K562 (cell line): ENCODE measurements at regions not wholly inside any gene's neighbourhood (a gene's known extent, or its start where the extent isn't known, plus 50 kb on each side); places are given as distances from the start of the nearest gene placed in this dataset.
A peak's percentile ranks its signal among the peaks of the same experiment; 100 is the strongest.

Experiments used
- ATAC-seq: fragments of 200-7000 bp; cut with Tn5 transposase; 3 replicates; pipeline ENCODE4 v1.9.1; 2020; ENCODE audit warnings: moderate library complexity
- BruUV-seq: library from RNA; stranded (reverse); fragments of 400-500 nt; replicated peaks from 2 replicates; lab custom pipeline; 2021; lab: Mats Ljungman, UMichigan
- CTCF ChIA-PET: fragments of 300-600 bp; formaldehyde crosslinking; extraction: SDS; loops from one replicate; lab custom pipeline; 2021; ENCODE audit warnings: low intra/inter-chr PET ratio; lab: Yijun Ruan, JAX
- POLR2A ChIA-PET: fragments of 300-600, 350-650 bp; sonication (Branson Sonifier 250); formaldehyde crosslinking; extraction: SDS; loops from one replicate; lab custom pipeline; 2021; ENCODE audit warnings: antibody characterized with exemption, inconsistent platforms; lab: Yijun Ruan, JAX
- DNase-seq, 4 experiments: peaks; one replicate each; pipeline versions ENCODE4 v3.0.0 to v3.0.0-alpha.2; 2011 to 2018; ENCODE audit warnings: low spot score in 3 of 4, mixed read lengths in 3 of 4; ENCODE audit errors: extremely low read depth in 1 of 4
- FAIRE-seq: peaks from 2 replicates; lab custom pipeline; 2011; peaks lifted over from hg19 to GRCh38; lab: Jason Lieb, UNC
- H2AFZ ChIP-seq: 2 replicates; pipeline ENCODE4 v1.6.0; 2011; ENCODE audit warnings: low read depth, low read length, control low read depth, inconsistent platforms
- H3K27ac ChIP-seq: fragments of 200-600 bp; 3 replicates; pipeline ENCODE4 v1.8.0; 2011; ENCODE audit warnings: low read depth, mild to moderate bottlenecking, control low read depth, inconsistent platforms, low read length, moderate library complexity, mixed read lengths; ENCODE audit errors: extremely low read depth
- H3K27me3 ChIP-seq, 2 experiments: fragments of 300-600 bp in 1 of 2; 2 replicates in 1 of 2; 3 replicates in 1 of 2; pipeline versions ENCODE4 v1.6.0 to v1.8.0; 2011; ENCODE audit warnings: inconsistent platforms in 2 of 2, low read length in 2 of 2, mild to moderate bottlenecking in 1 of 2, mixed read lengths in 1 of 2, moderate library complexity in 1 of 2; ENCODE audit not compliant: control insufficient read depth in 2 of 2, insufficient read depth in 2 of 2
- H3K36me3 ChIP-seq: fragments of 300-600 bp; 3 replicates; pipeline ENCODE4 v1.8.0; 2011; ENCODE audit warnings: mild to moderate bottlenecking, low read length, inconsistent platforms; ENCODE audit not compliant: control insufficient read depth, insufficient read depth
- H3K4me1 ChIP-seq, 2 experiments: fragments of 200-600 bp in 1 of 2; replicated peaks in 1 of 2; 2 replicates in 1 of 2; 3 replicates in 1 of 2; pipeline versions ENCODE4 v1.5.1 to v1.8.0; 2011; ENCODE audit warnings: inconsistent platforms in 2 of 2, low read length in 2 of 2, mild to moderate bottlenecking in 1 of 2, mixed read lengths in 1 of 2, moderate library complexity in 1 of 2; ENCODE audit not compliant: control insufficient read depth in 2 of 2, insufficient read depth in 2 of 2
- H3K4me2 ChIP-seq: 2 replicates; pipeline ENCODE4 v1.6.1; 2011; ENCODE audit warnings: low read length, control low read depth, inconsistent platforms, mixed read lengths; ENCODE audit not compliant: insufficient read depth
- H3K4me3 ChIP-seq: fragments of 200-600 bp; sonication (generic), shearing (Covaris generic); 2 replicates; pipeline ENCODE4 v1.5.1; 2016; ENCODE audit warnings: control low read depth, inconsistent platforms
- H3K79me2 ChIP-seq: fragments of 200-600 bp; 3 replicates; pipeline ENCODE4 v1.8.0; 2011; ENCODE audit warnings: low read length, inconsistent platforms; ENCODE audit not compliant: control insufficient read depth, insufficient read depth
- H3K9ac ChIP-seq, 2 experiments: 2 replicates each; pipeline versions ENCODE4 v1.6.0 to v1.6.1; 2011; ENCODE audit warnings: low read depth in 2 of 2, low read length in 2 of 2, control low read depth in 1 of 2, inconsistent platforms in 1 of 2, mild to moderate bottlenecking in 1 of 2, mixed read lengths in 1 of 2; ENCODE audit not compliant: insufficient read depth in 1 of 2
- H3K9me1 ChIP-seq: one replicate; pipeline ENCODE4 v1.6.0; 2011; ENCODE audit warnings: inconsistent platforms, mild to moderate bottlenecking, low read length, moderate library complexity; ENCODE audit not compliant: control insufficient read depth, insufficient read depth
- H3K9me3 ChIP-seq: replicated peaks from 2 replicates; pipeline ENCODE4 v1.5.1; 2011; ENCODE audit warnings: low read depth, low read length, inconsistent platforms; ENCODE audit not compliant: control insufficient read depth, insufficient read depth
- H4K20me1 ChIP-seq: replicated peaks from 2 replicates; pipeline ENCODE4 v1.6.1; 2011; ENCODE audit warnings: low read length, inconsistent platforms, mixed read lengths; ENCODE audit not compliant: control insufficient read depth, insufficient read depth
- NFYB ChIP-seq: IDR thresholded peaks from 2 replicates; pipeline ENCODE4 v1.6.1; 2011; ENCODE audit warnings: mild to moderate bottlenecking, moderate library complexity; ENCODE audit not compliant: insufficient read length; ENCODE audit errors: extremely low read depth
- ZFP36 ChIP-seq: fragments of 150-350 bp; IDR thresholded peaks from 2 replicates; pipeline ENCODE4 v1.6.1; 2018; ENCODE audit warnings: low read length, low read depth; ENCODE audit not compliant: partially characterized antibody
- WGBS: fragments of 100-300 bp; shearing (Covaris generic); methylation state at CpG from one replicate; pipeline ENCODE4 v1.1.6; 2016; ENCODE audit warnings: low coverage, mixed read lengths; ENCODE audit not compliant: insufficient coverage; ENCODE audit errors: missing lambda C conversion rate; 5-methylcytosine and 5-hydroxymethylcytosine counted together
- in situ Hi-C: fragments of 300-500 bp; cut with MboI; formaldehyde crosslinking; loops from 4 replicates; pipeline ENCODE4 v1.15.0; 2018; ENCODE audit warnings: inconsistent platforms, mixed read lengths
- intact Hi-C: fragments of 100-400 bp; cut with micrococcal nuclease; formaldehyde crosslinking; loops from 2 replicates; pipeline ENCODE4 v1.14.2; 2022
- TF ChIP-seq, protein P1 (sequence below): fragments of 250-450 bp; sonication (Bioruptor Pico); IDR thresholded peaks from 2 replicates; pipeline ENCODE4 v1.9.0; 2021; ENCODE audit warnings: mild to moderate bottlenecking
- TF ChIP-seq, protein P2 (sequence below): fragments of 250-450 bp; sonication (Bioruptor Pico); IDR thresholded peaks from 2 replicates; pipeline ENCODE4 v1.5.0; 2020; ENCODE audit warnings: mild to moderate bottlenecking

- FAIRE-seq (no peak), DNase-seq (peak in 3 of 4 experiments; percentile 30 to 51 (median 46)), ATAC-seq (peak; percentile 78)
- no peaks in the 10 kb centered on the region for H3K9me1 ChIP-seq
- in situ Hi-C loops: no loop called here
- intact Hi-C loops: no loop called here
- no peaks in the 10 kb centered on the region; the same call in 1 of the 2 replicates for H4K20me1 ChIP-seq
- H3K36me3 ChIP-seq: no peaks in the 10 kb centered on the region
- no peaks in the 10 kb centered on the region for H3K79me2 ChIP-seq
- H3K4me2 ChIP-seq: no peak overlapping the region
- H3K4me1 ChIP-seq: peaks cover 0 to 3% of the 10 kb centered on the region in 2 experiments; a peak in 2 of 5 replicates
- 23% methylated on average over 14 of the region's 15 CpGs for WGBS
- H3K9me3 ChIP-seq: no peaks in the 10 kb centered on the region
- no peak overlapping the region for H3K4me3 ChIP-seq
- no peak overlapping the region for H3K9ac ChIP-seq
- BruUV-seq: no TSS peak
- CTCF ChIA-PET: no interaction called here
- no peak overlapping the region for H2AFZ ChIP-seq
- TF ChIP-seq, protein P1, sequence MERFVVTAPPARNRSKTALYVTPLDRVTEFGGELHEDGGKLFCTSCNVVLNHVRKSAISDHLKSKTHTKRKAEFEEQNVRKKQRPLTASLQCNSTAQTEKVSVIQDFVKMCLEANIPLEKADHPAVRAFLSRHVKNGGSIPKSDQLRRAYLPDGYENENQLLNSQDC (CRISPR knock-in tag): no peak
- peak; percentile 46 for TF ChIP-seq NFYB
- TF ChIP-seq, protein P2, sequence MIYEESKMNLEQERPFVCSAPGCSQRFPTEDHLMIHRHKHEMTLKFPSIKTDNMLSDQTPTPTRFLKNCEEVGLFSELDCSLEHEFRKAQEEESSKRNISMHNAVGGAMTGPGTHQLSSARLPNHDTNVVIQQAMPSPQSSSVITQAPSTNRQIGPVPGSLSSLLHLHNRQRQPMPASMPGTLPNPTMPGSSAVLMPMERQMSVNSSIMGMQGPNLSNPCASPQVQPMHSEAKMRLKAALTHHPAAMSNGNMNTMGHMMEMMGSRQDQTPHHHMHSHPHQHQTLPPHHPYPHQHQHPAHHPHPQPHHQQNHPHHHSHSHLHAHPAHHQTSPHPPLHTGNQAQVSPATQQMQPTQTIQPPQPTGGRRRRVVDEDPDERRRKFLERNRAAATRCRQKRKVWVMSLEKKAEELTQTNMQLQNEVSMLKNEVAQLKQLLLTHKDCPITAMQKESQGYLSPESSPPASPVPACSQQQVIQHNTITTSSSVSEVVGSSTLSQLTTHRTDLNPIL (CRISPR knock-in tag): no peak
- no peak for TF ChIP-seq ZFP36
- TF ChIP-seq, all 486 proteins: peak for 1
- POLR2A ChIA-PET: no interaction called here
- H3K27ac ChIP-seq: no peak overlapping the region
- no peaks in the 10 kb centered on the region; a peak in 1 of 5 replicates for H3K27me3 ChIP-seq
Observed at GRCh38 chr16:50878966-50879615, 137.2 kb downstream of the CYLD start.
